MM.1S (cell line): ENCODE measurements at regions not wholly inside any gene's neighbourhood (a gene's known extent, or its start where the extent isn't known, plus 50 kb on each side); places are given as distances from the start of the nearest gene placed in this dataset.

Source experiments
- DNase-seq: peaks from one replicate; pipeline ENCODE4 v3.0.0-alpha.2; 2015
- H2AFZ ChIP-seq: fragments of 300-600 bp; sonication (generic); 2 replicates; pipeline ENCODE4 v1.6.0; 2016; ENCODE audit warnings: antibody characterized with exemption, low read length
- H3F3A ChIP-seq: fragments of 300-600 bp; sonication (generic); 2 replicates; pipeline ENCODE4 v1.6.1; 2016; ENCODE audit warnings: mild to moderate bottlenecking, antibody characterized with exemption, low read length, moderate library complexity, mixed read lengths; ENCODE audit not compliant: insufficient read depth
- H3K27ac ChIP-seq: fragments of 300-600 bp; sonication (generic); 2 replicates; pipeline ENCODE4 v1.5.1; 2016; ENCODE audit warnings: mild to moderate bottlenecking, low read length
- H3K27me3 ChIP-seq: fragments of 300-600 bp; sonication (generic); replicated peaks from 2 replicates; pipeline ENCODE4 v1.6.0; 2016; ENCODE audit warnings: low read length; ENCODE audit not compliant: insufficient read depth
- H3K36me3 ChIP-seq: fragments of 300-600 bp; sonication (generic); replicated peaks from 2 replicates; pipeline ENCODE4 v1.6.1; 2016; ENCODE audit warnings: mild to moderate bottlenecking, low read length, mixed read lengths; ENCODE audit not compliant: insufficient read depth
- H3K4me1 ChIP-seq: fragments of 300-600 bp; sonication (generic); 2 replicates; pipeline ENCODE4 v1.6.1; 2016; ENCODE audit warnings: low read length, mixed read lengths
- H3K4me2 ChIP-seq: fragments of 300-600 bp; sonication (generic); 2 replicates; pipeline ENCODE4 v1.6.0; 2016; ENCODE audit warnings: low read depth, low read length
- H3K4me3 ChIP-seq: fragments of 300-600 bp; sonication (generic); 2 replicates; pipeline ENCODE4 v1.5.1; 2016; ENCODE audit warnings: low read length, mixed read lengths
- H3K79me2 ChIP-seq: fragments of 300-600 bp; sonication (generic); 2 replicates; pipeline ENCODE4 v1.6.1; 2016; ENCODE audit warnings: mixed run types, low read length, mixed read lengths
- H3K9ac ChIP-seq: fragments of 300-600 bp; sonication (generic); 2 replicates; pipeline ENCODE4 v1.6.1; 2016; ENCODE audit warnings: low read length, mixed read lengths
- H3K9me2 ChIP-seq: fragments of 300-600 bp; sonication (generic); replicated peaks from 2 replicates; pipeline ENCODE4 v1.6.1; 2016; ENCODE audit warnings: mild to moderate bottlenecking, low read length, mixed read lengths; ENCODE audit not compliant: insufficient read depth
- H3K9me3 ChIP-seq: fragments of 300-600 bp; sonication (generic); replicated peaks from 2 replicates; pipeline ENCODE4 v1.6.1; 2016; ENCODE audit warnings: mild to moderate bottlenecking, low read length, mixed read lengths; ENCODE audit not compliant: insufficient read depth
- H4K20me1 ChIP-seq: fragments of 300-600 bp; sonication (generic); 2 replicates; pipeline ENCODE4 v1.6.1; 2016; ENCODE audit warnings: mild to moderate bottlenecking, low read length, moderate library complexity, mixed read lengths; ENCODE audit not compliant: insufficient read depth
- CTCF ChIP-seq: fragments of 300-600 bp; sonication (generic); IDR thresholded peaks from 2 replicates; pipeline ENCODE4 v1.5.1; 2016; ENCODE audit warnings: antibody characterized with exemption, low read length, mixed read lengths
- EZH2 ChIP-seq: fragments of 300-600 bp; sonication (generic); optimal IDR thresholded peaks from 2 replicates; pipeline ENCODE3; 2017; ENCODE audit warnings: low read depth, mild to moderate bottlenecking, antibody characterized with exemption, low read length, mixed read lengths
- EZH2phosphoT487 ChIP-seq: fragments of 300-600 bp; sonication (generic); IDR thresholded peaks from 2 replicates; pipeline ENCODE4 v1.6.1; 2018; ENCODE audit warnings: antibody characterized with exemption, low read length

- TF ChIP-seq EZH2phosphoT487 (no peak), EZH2 (no peak), CTCF (no peak)
- Histone ChIP-seq H3F3A (no peaks in the 10 kb centered on the region), H2AFZ (no peak overlapping the region), H3K9ac (no peak overlapping the region), H4K20me1 (no peaks in the 10 kb centered on the region), H3K27ac (no peak overlapping the region), H3K36me3 (no peaks in the 10 kb centered on the region), H3K4me2 (no peak overlapping the region), H3K4me3 (no peak overlapping the region), H3K9me2 (no peaks in the 10 kb centered on the region), H3K4me1 (peaks cover 10% of the 10 kb centered on the region), H3K79me2 (no peaks in the 10 kb centered on the region), H3K9me3 (no peaks in the 10 kb centered on the region), H3K27me3 (no peaks in the 10 kb centered on the region)
- no peak for DNase-seq
Observed at GRCh38 chr14:32265584-32265983, 62.5 kb upstream of the RNU6-8 start.

GRCh38 chr14:32277998-32278397 is 51.1 kb upstream of the AKAP6 start:
- H3K9ac ChIP-seq = no peak overlapping the region
- no peak for TF ChIP-seq EZH2phosphoT487
- no peak for TF ChIP-seq CTCF
- no peak for TF ChIP-seq EZH2
- no peak overlapping the region for H2AFZ ChIP-seq
- no peaks in the 10 kb centered on the region for H3K9me3 ChIP-seq
- no peaks in the 10 kb centered on the region for H3K9me2 ChIP-seq
- DNase-seq = no peak
- no peaks in the 10 kb centered on the region for H3K4me1 ChIP-seq
- H3K79me2 ChIP-seq = no peaks in the 10 kb centered on the region
- H3F3A ChIP-seq = no peaks in the 10 kb centered on the region
- H3K27ac ChIP-seq = no peak overlapping the region
- no peak overlapping the region for H3K4me3 ChIP-seq
- no peaks in the 10 kb centered on the region for H3K27me3 ChIP-seq
- H3K4me2 ChIP-seq = no peak overlapping the region
- H3K36me3 ChIP-seq = no peaks in the 10 kb centered on the region
- H4K20me1 ChIP-seq = no peaks in the 10 kb centered on the region
